HepG2 (cell line): ENCODE measurements at regions not wholly inside any gene's neighbourhood (a gene's known extent, or its start where the extent isn't known, plus 50 kb on each side); places are given as distances from the start of the nearest gene placed in this dataset.

Experiments
- ATAC-seq: fragments of 200-7000 bp; cut with Tn5 transposase; 3 replicates; pipeline ENCODE4 v1.9.1; 2020; ENCODE audit warnings: mild to moderate bottlenecking, moderate library complexity
- BruUV-seq: library from RNA; stranded (reverse); fragments of 400-500 nt; replicated peaks from 2 replicates; lab custom pipeline; 2021; lab: Mats Ljungman, UMichigan
- CTCF ChIA-PET: fragments of 300-600 bp; formaldehyde crosslinking; extraction: SDS; loops from one replicate; lab custom pipeline; 2021; ENCODE audit warnings: low total read pairs, inconsistent platforms, low intra/inter-chr PET ratio; lab: Yijun Ruan, JAX
- POLR2A ChIA-PET: fragments of 350-600 bp; sonication (Branson Sonifier 250); formaldehyde crosslinking; loops from one replicate; lab custom pipeline; 2020; ENCODE audit warnings: antibody characterized with exemption, inconsistent platforms; lab: Yijun Ruan, JAX
- DNase-seq: peaks from one replicate; pipeline ENCODE4 v3.0.0-alpha.2; 2015; ENCODE audit warnings: low spot score
- FAIRE-seq: peaks from 3 replicates; lab custom pipeline; 2011; peaks lifted over from hg19 to GRCh38; lab: Jason Lieb, UNC
- H2AFZ ChIP-seq: one replicate; pipeline ENCODE4 v1.6.1; 2011; ENCODE audit warnings: low read length, inconsistent platforms
- H3K27ac ChIP-seq: fragments of 300-600 bp; 3 replicates; pipeline ENCODE4 v1.8.0; 2011; ENCODE audit warnings: mixed run types, mild to moderate bottlenecking, mixed read lengths, low read length, inconsistent platforms; ENCODE audit not compliant: insufficient read depth; ENCODE audit errors: extremely low read length
- H3K27me3 ChIP-seq, 2 experiments: fragments of 200-600 bp in 1 of 2; 2 replicates in 1 of 2; 3 replicates in 1 of 2; pipeline versions ENCODE4 v1.6.0 to v1.8.0; 2011; ENCODE audit warnings: low read length in 2 of 2, mild to moderate bottlenecking in 2 of 2, moderate library complexity in 2 of 2, inconsistent platforms in 1 of 2; ENCODE audit not compliant: insufficient read depth in 2 of 2, control insufficient read depth in 1 of 2
- H3K36me3 ChIP-seq, 2 experiments: fragments of 200-600 bp in 1 of 2; replicated peaks in 1 of 2; 2 replicates in 1 of 2; 3 replicates in 1 of 2; pipeline versions ENCODE4 v1.5.1 to v1.8.0; 2011; ENCODE audit warnings: low read length in 2 of 2, inconsistent platforms in 1 of 2; ENCODE audit not compliant: insufficient read depth in 2 of 2, control insufficient read depth in 1 of 2
- H3K4me1 ChIP-seq: 2 replicates; pipeline ENCODE4 v1.5.1; 2012; ENCODE audit warnings: low read length, inconsistent platforms; ENCODE audit not compliant: insufficient read depth
- H3K4me2 ChIP-seq: 2 replicates; pipeline ENCODE4 v1.6.0; 2011; ENCODE audit warnings: low read depth, low read length, inconsistent platforms
- H3K4me3 ChIP-seq, 3 experiments: fragments of 200-600 bp in 1 of 3; sonication (generic), shearing (Covaris generic) in 1 of 3; replicated peaks in 1 of 3; 2 replicates each; pipeline ENCODE4 v1.5.1; 2011 to 2016; ENCODE audit warnings: low read length in 3 of 3, inconsistent platforms in 2 of 3, low read depth in 2 of 3, mild to moderate bottlenecking in 2 of 3, control low read depth in 1 of 3, mixed read lengths in 1 of 3; ENCODE audit not compliant: insufficient read depth in 1 of 3
- H3K79me2 ChIP-seq: one replicate; pipeline ENCODE4 v1.6.1; 2011; ENCODE audit warnings: low read length, inconsistent platforms; ENCODE audit not compliant: insufficient read depth
- H3K9ac ChIP-seq: 2 replicates; pipeline ENCODE4 v1.6.0; 2011; ENCODE audit warnings: mild to moderate bottlenecking, low read depth, low read length, inconsistent platforms; ENCODE audit not compliant: insufficient read depth
- H3K9me3 ChIP-seq: 2 replicates; pipeline ENCODE4 v1.5.1; 2012; ENCODE audit warnings: mild to moderate bottlenecking, low read length
- H4K20me1 ChIP-seq: 2 replicates; pipeline ENCODE4 v1.6.0; 2011; ENCODE audit warnings: inconsistent platforms, mild to moderate bottlenecking, low read length, moderate library complexity; ENCODE audit not compliant: insufficient read depth
- AKAP8 ChIP-seq: sonication (generic); formaldehyde crosslinking; IDR thresholded peaks from 2 replicates; pipeline ENCODE4 v1.5.1; 2020; ENCODE audit warnings: mild to moderate bottlenecking, missing genetic modification reagents
- CBFB ChIP-seq: sonication (generic); formaldehyde crosslinking; IDR thresholded peaks from 2 replicates; pipeline ENCODE4 v1.4.0; 2020; ENCODE audit warnings: missing genetic modification reagents
- KDM5B ChIP-seq: sonication (generic); formaldehyde crosslinking; IDR thresholded peaks from 2 replicates; pipeline ENCODE4 v1.4.0; 2020; ENCODE audit warnings: missing genetic modification reagents, mild to moderate bottlenecking, borderline replicate concordance
- MTF2 ChIP-seq: sonication (generic); formaldehyde crosslinking; IDR thresholded peaks from 2 replicates; pipeline ENCODE4 v1.5.0; 2020; ENCODE audit warnings: missing genetic modification reagents, borderline replicate concordance
- NFKBIZ ChIP-seq: IDR thresholded peaks from 2 replicates; pipeline ENCODE4 v1.6.1; 2018; ENCODE audit warnings: missing genetic modification reagents, missing compliant biosample characterization
- PHF8 ChIP-seq: sonication (generic); formaldehyde crosslinking; IDR thresholded peaks from 2 replicates; pipeline ENCODE4 v1.5.0; 2020; ENCODE audit warnings: missing genetic modification reagents
- POGZ ChIP-seq: sonication (generic); formaldehyde crosslinking; IDR thresholded peaks from 2 replicates; pipeline ENCODE4 v1.4.0; 2020; ENCODE audit warnings: mild to moderate bottlenecking, missing genetic modification reagents
- SSRP1 ChIP-seq: IDR thresholded peaks from 2 replicates; pipeline ENCODE4 v1.6.1; 2016; ENCODE audit warnings: control low read depth
- TRIM24 ChIP-seq: sonication (generic); formaldehyde crosslinking; IDR thresholded peaks from 2 replicates; pipeline ENCODE4 v1.8.0; 2022; ENCODE audit warnings: mild to moderate bottlenecking, missing genetic modification reagents
- YY1 ChIP-seq: IDR thresholded peaks from 2 replicates; pipeline ENCODE4 v1.6.1; 2011; ENCODE audit warnings: low read length, low read depth, moderate library complexity, mild to moderate bottlenecking; ENCODE audit not compliant: insufficient read depth, insufficient replicate concordance
- ZNF17 ChIP-seq: sonication (generic); formaldehyde crosslinking; IDR thresholded peaks from 2 replicates; pipeline ENCODE4 v1.5.0; 2020; ENCODE audit warnings: mild to moderate bottlenecking, missing genetic modification reagents
- ZNF570 ChIP-seq: sonication (generic); formaldehyde crosslinking; IDR thresholded peaks from 2 replicates; pipeline ENCODE4 v1.4.0; 2020; ENCODE audit warnings: mild to moderate bottlenecking, missing genetic modification reagents, borderline replicate concordance
- ZSCAN25 ChIP-seq: sonication (generic); formaldehyde crosslinking; IDR thresholded peaks from 2 replicates; pipeline ENCODE4 v1.8.0; 2022; ENCODE audit warnings: mild to moderate bottlenecking, missing genetic modification reagents
- WGBS: methylation state at CpG from one replicate; pipeline ENCODE4 v1.1.6; 2017; ENCODE audit warnings: low lambda C conversion rate; 5-methylcytosine and 5-hydroxymethylcytosine counted together
- in situ Hi-C: cut with HindIII; loops from 2 replicates; pipeline ENCODE4 v1.10.0; 2017; ENCODE audit warnings: low pct_unique_long_range_greater_than_20kb; ENCODE audit not compliant: extremely low pct_ligation_motif_present
- intact Hi-C: fragments of 100-400 bp; cut with micrococcal nuclease; formaldehyde crosslinking; loops from one replicate; pipeline ENCODE4 v1.10.0; 2022; ENCODE audit not compliant: unreplicated experiment
- TF ChIP-seq, protein P1 (sequence below): sonication (generic); formaldehyde crosslinking; IDR thresholded peaks from 2 replicates; pipeline ENCODE4 v1.4.0; 2020; ENCODE audit warnings: missing genetic modification reagents
- TF ChIP-seq, protein P2 (sequence below): sonication (generic); formaldehyde crosslinking; IDR thresholded peaks from 2 replicates; pipeline ENCODE4 v1.8.1; 2023; ENCODE audit warnings: missing genetic modification reagents, inconsistent platforms, borderline replicate concordance
- TF ChIP-seq, protein P3 (sequence below): sonication (generic); formaldehyde crosslinking; IDR thresholded peaks from 2 replicates; pipeline ENCODE4 v1.5.0; 2020; ENCODE audit warnings: missing genetic modification reagents

DNA sequence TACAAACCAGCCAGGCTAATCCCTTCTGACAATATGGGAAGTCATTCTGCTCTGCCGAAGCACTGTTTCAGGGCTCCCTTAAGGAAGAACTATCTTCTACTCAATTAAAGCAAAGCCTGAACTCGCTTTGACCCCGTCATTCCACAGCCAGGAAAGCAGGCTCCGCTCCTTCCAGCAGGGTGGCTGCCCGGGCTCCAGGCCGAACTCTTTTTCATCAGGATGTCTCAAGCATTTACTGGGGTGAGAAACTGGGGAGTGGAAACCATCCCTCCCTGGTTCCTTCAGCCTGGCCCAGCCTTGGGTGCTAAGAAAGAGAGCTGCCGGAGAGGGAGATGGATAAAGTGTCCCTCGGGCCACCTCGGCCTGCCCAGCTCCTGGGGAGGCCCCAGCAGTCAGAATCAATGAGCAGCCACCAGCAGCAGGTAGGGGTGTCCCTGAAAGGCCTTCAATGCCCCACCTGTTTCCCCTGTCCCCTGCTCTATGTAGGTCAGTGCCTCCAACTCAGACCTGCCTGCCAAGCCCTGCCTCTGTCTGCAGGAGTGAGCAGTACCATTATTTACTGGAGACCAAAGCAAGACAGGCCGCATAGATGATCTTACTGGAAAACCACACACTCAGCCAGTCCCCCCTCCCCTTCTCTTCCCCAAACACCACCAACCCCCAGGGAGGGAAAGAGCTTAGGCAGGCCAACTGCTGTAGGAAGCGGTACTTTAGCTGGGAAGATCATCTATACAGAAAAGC is 225.6 kb upstream of the TLE3 start:
- DNase-seq (no peak), FAIRE-seq (no peak), ATAC-seq (no peak)
- Histone ChIP-seq H4K20me1 (no peaks in the 10 kb centered on the region), H3K27ac (no peak overlapping the region), H2AFZ (no peak overlapping the region), H3K4me2 (no peak overlapping the region), H3K4me1 (no peaks in the 10 kb centered on the region), H3K36me3 (no peaks in the 10 kb centered on the region), H3K27me3 (peaks cover 0 to 8% of the 10 kb centered on the region in 2 experiments; a peak in 3 of 5 replicates), H3K79me2 (no peaks in the 10 kb centered on the region), H3K9me3 (no peaks in the 10 kb centered on the region), H3K4me3 (no peak overlapping the region), H3K9ac (no peak overlapping the region)
- intact Hi-C loops (no loop called here), in situ Hi-C loops (no loop called here)
- ChIA-PET POLR2A (no interaction called here), CTCF (no interaction called here)
- 55% methylated on average over 8 of the region's 11 CpGs for WGBS
- no TSS peak for BruUV-seq
- no peak for TF ChIP-seq KDM5B (CRISPR knock-in tag)
- TF ChIP-seq TRIM24: no peak
- TF ChIP-seq, protein P1, sequence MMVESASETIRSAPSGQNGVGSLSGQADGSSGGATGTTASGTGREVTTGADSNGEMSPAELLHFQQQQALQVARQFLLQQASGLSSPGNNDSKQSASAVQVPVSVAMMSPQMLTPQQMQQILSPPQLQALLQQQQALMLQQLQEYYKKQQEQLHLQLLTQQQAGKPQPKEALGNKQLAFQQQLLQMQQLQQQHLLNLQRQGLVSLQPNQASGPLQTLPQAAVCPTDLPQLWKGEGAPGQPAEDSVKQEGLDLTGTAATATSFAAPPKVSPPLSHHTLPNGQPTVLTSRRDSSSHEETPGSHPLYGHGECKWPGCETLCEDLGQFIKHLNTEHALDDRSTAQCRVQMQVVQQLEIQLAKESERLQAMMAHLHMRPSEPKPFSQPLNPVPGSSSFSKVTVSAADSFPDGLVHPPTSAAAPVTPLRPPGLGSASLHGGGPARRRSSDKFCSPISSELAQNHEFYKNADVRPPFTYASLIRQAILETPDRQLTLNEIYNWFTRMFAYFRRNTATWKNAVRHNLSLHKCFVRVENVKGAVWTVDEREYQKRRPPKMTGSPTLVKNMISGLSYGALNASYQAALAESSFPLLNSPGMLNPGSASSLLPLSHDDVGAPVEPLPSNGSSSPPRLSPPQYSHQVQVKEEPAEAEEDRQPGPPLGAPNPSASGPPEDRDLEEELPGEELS (CRISPR knock-in tag): no peak
- TF ChIP-seq PHF8 (CRISPR knock-in tag): no peak
- TF ChIP-seq, protein P2, sequence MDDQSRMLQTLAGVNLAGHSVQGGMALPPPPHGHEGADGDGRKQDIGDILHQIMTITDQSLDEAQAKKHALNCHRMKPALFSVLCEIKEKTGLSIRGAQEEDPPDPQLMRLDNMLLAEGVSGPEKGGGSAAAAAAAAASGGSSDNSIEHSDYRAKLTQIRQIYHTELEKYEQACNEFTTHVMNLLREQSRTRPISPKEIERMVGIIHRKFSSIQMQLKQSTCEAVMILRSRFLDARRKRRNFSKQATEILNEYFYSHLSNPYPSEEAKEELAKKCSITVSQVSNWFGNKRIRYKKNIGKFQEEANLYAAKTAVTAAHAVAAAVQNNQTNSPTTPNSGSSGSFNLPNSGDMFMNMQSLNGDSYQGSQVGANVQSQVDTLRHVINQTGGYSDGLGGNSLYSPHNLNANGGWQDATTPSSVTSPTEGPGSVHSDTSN (CRISPR knock-in tag): no peak
- TF ChIP-seq AKAP8 (CRISPR knock-in tag): no peak
- TF ChIP-seq ZNF17 (CRISPR knock-in tag): no peak
- TF ChIP-seq, protein P3, sequence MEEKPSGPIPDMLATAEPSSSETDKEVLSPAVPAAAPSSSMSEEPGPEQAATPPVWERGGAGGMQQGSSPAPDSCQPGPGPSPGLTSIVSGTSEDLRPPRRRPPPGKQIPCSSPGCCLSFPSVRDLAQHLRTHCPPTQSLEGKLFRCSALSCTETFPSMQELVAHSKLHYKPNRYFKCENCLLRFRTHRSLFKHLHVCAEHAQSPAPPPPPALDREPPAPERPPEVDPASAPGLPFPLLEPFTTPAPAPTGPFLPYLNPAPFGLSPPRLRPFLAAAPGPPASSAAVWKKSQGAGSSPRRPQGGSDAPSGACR (CRISPR knock-in tag): no peak
- no peak for TF ChIP-seq NFKBIZ (CRISPR knock-in tag)
- no peak for TF ChIP-seq CBFB (CRISPR knock-in tag)
- TF ChIP-seq SSRP1 (CRISPR knock-in tag): no peak
- no peak for TF ChIP-seq ZSCAN25
- no peak for TF ChIP-seq MTF2 (CRISPR knock-in tag)
- TF ChIP-seq YY1: no peak
- TF ChIP-seq ZNF570: no peak
- TF ChIP-seq POGZ (CRISPR knock-in tag): no peak
